HG03378 (cell line): ENCODE measurements at regions not wholly inside any gene's neighbourhood (a gene's known extent, or its start where the extent isn't known, plus 50 kb on each side); places are given as distances from the start of the nearest gene placed in this dataset.
"Not testable (repeated sequence)": the region's sequence is repeated elsewhere in the genome, so short reads cannot be mapped to it uniquely, and the experiment has no call there.

Experiments used
- ATAC-seq: cut with Tn5 transposase; IDR thresholded peaks from one replicate; pipeline ENCODE4 v1.9.1; 2021; ENCODE audit warnings: mild to moderate bottlenecking, moderate library complexity; ENCODE audit not compliant: unreplicated experiment

- ATAC-seq = no peak
Measured at GRCh38 chr6:8881663-8882062, 446.3 kb upstream of the SLC35B3 start.

DNA sequence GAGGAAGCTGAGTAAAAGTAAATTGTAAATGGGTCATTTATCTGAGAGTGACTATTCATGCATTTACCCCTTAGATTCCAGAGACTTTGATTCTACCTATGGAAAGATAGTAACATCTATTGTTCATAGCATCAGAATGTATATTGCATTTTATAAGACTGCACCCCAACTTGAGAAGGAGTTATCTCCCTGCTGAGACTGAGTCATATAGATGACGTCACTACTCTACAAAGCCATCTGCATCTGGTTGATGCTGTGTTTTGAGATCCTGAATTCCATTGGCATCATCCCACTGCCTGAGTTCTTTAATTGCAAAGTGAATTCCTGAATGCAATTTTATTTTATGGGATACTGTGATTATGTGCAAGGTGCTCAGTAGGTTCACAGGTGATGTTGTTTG, 444.0 kb upstream of the SLC35B3 start:
- ATAC-seq = no peak

GRCh38 chr6:8875986-8876385, 440.6 kb upstream of the SLC35B3 start:
- no peak for ATAC-seq

- ATAC-seq = no peak
Measured at GRCh38 chr6:8872589-8872988, 437.2 kb upstream of the SLC35B3 start.

DNA sequence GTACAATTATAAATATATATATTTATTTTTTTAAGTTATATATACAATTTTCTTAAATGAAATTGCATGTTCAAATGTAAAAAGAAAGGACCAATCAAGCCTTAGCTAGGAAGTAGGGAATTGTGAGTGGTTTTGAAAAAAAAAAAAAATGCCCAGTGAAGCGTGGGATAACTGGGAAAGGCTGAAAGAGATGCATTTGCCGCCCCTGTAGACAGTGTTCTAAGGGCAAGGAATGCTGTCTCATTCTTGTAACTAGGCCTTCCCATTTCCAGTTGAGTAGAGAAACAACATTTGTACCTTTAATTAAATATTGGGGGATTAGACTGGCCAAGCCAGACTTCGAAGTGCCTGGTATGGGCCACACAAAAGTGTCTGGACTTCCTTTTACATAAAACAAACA, 430.1 kb upstream of the SLC35B3 start:
- no peak for ATAC-seq

GRCh38 chr6:8860671-8861070, 425.3 kb upstream of the SLC35B3 start:
- ATAC-seq = no peak

DNA sequence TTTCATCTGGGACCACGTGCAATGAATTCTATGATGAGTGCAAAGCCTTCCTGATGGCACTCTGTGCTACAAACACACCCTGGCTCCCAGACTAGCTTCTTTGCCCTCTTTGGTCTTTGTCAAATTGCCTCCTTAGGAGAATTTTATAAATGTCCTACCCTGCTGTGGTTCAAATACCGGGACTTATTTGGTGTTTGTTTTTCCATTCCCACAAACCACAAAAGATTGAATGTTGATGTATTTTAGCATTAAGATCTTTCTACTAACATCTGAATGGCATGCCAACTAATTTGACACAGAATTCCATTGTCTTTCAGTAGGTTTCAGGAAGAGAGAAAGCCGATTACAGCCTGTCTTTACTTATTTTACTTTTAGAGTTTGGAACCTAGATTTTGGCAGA, 424.2 kb upstream of the SLC35B3 start:
- ATAC-seq = no peak

DNA sequence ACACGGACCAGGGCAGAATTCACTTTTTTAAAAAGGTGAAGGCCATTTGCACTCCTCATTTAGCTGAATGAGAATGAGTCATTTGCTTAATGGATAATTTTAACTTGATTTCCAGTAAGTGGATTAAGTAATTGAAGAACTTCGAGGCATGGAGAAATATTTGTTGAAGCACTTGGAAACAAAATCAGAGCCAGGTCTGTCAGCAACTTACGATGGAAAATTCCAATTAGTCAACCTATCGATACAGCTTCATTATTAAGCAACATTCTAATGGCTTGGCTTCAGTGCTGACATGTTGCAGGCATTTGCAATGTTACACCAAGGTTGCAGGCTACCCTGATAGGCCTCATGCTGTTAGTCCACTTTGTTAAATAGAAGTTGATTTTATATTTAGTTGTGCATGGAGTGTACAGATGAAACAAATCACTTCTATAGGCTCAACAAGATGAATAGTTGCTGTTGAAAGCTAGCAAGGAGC, 423.5 kb upstream of the SLC35B3 start:
- ATAC-seq = no peak

DNA sequence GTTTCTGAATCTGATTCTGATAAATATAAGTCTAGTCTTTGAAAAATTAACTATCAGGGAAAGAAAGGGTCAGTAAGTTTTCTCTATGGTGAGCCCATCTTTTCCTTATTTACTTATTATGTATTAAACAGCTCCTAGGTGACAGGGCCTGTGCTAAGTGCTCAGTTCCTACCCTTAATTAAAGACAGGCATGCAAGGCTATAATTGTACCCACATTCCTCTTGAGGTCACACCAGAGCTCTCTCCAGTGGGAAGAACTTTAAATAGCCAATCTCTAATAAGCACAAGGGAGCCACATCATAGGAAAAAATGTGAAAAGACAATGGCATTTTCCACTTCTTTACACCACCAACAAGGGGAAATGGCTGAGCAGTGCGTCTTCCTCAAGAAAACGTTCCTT, 421.8 kb upstream of the SLC35B3 start:
- ATAC-seq = no peak

DNA sequence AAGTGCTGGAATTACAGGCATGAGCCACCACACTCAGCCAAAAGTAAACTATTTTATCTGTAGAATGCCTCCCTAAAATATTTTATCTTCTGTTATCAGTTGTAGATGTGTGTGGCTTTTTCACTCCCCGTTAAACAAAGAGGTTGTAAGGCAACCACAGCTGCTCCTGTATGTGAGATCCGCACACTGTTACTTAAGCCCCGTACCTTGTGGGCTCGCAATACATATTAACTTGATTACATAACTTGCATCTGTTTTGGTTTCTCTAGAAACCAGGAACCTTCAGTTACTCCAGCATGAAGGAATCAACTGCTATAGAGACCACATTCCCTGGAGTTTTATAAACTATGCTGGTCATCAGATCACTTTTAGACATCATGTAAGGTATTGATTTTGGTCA, 420.1 kb upstream of the SLC35B3 start:
- no peak for ATAC-seq

DNA sequence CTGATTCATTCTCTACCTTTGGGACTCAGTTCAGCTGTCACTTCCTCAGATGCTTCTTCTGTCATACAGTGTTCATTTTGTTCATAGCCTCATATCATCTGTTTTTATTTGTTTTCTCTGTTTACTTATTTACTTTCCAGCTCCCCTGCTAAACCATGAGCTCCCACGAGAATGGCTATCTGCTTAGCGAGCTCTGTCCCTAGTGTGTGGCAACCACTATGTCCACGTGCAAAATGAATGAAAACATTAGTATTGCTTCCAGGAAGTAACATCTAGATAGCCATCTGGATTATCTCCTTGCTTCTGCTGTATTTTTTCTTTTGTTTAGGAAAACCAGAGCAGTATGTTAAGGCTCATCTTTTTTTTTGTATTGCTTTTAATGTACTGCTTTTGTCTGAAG, 417.0 kb upstream of the SLC35B3 start:
- no peak for ATAC-seq

DNA sequence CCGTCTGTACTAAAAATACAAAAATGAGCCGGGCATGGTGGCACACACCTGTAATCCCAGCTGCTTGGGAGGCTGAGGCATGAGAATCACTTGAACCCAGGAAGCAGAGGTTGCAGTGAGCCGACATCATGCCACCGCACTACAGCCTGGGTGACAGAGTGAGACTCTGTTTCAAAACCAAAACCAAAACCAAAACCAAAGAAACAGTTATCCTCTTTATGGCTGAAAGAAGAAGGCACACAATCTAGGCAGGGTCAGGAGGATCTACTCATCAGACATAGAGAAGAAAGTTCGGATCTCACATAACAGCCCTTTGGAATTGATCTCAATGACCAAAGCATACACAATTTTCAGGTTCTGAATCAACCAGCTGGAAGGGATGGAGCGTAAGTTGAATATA, 411.3 kb upstream of the SLC35B3 start:
- not testable (repeated sequence) for ATAC-seq

DNA sequence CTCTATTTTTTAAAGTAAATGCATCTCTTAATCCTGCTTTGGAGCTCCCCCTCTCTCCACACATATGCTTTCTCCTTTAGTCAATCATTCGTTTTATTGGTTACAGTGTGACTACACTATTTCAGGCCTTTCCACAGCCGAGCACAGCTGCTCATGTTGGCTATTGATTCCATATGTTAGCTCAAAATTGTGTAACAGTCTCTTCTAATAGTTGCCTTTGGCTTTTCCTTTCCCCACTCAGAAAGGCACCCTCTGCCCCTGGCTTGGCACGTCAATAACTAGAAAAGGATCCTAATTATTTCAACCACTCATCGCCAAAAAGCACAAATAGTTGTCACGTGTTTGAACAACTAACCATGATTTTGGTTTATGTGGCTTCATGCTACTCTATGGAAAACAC, 410.3 kb upstream of the SLC35B3 start:
- no peak for ATAC-seq

- ATAC-seq = no peak
Measured at GRCh38 chr6:8844968-8845367, 409.6 kb upstream of the SLC35B3 start.

DNA sequence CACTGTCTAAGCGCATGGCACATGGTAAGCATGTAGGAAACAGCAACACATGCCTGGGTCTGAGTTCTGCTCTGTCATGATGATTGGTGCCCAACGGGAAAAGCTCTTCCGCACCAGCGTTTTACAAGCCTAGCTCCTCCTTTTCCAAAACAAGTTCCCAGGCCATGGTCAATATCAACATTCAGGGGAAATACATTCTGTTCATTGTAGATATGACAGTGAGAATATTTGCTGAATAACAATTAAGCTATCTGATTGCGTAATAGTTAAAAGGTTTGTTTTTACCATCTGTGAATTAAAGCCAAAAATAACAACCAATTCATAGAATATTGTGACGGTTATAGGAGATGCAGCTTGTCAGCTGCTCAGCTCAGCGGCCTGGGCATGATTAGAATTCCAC, 404.3 kb upstream of the SLC35B3 start:
- ATAC-seq = no peak

- no peak for ATAC-seq
Measured at GRCh38 chr6:8837343-8837742, 402.0 kb upstream of the SLC35B3 start.

DNA sequence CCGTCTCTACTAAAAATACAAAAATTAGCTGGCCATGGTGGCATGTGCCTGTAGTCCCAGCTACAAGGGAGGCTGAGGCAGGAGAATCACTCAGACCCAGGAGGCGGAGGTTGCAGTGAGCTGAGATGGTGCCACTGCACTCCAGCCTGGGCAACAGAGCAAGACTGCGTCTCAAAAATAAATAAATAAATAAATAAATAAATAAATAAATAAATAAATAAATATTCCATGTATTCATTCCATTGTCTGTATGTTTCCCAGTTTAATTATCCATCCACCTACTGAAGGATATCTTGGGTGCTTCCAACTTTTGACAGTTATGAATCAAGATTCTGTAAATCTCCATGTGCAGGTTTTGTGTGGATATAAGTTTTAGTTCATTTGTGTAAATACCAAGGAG, 397.4 kb upstream of the SLC35B3 start:
- ATAC-seq = not testable (repeated sequence)

- ATAC-seq = no peak
Measured at GRCh38 chr6:8831366-8832152, 396.2 kb upstream of the SLC35B3 start.

GRCh38 chr6:8830794-8831193, 395.4 kb upstream of the SLC35B3 start:
- ATAC-seq = no peak

- no peak for ATAC-seq
Measured at GRCh38 chr6:8829796-8830195, 394.5 kb upstream of the SLC35B3 start.

- no peak for ATAC-seq
Measured at GRCh38 chr6:8829296-8829695, 394.0 kb upstream of the SLC35B3 start.

DNA sequence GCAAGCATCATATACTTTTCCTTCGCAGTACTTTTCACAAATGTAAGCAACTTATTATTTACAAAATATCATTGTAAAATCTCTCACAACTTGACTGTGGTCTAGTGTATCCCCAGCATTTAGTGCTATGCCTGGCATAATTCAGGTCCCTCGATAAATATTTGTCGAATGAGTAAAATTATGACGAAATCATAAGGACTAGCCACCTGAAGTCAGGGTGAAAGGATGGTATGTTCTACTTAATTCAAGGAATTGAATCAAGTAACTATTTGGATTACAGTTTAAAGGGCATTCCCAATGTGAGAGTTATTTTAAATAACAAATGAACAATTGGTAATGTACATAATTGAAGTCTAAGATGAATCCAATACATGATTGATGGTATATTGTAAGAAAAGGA, 393.0 kb upstream of the SLC35B3 start:
- no peak for ATAC-seq

DNA sequence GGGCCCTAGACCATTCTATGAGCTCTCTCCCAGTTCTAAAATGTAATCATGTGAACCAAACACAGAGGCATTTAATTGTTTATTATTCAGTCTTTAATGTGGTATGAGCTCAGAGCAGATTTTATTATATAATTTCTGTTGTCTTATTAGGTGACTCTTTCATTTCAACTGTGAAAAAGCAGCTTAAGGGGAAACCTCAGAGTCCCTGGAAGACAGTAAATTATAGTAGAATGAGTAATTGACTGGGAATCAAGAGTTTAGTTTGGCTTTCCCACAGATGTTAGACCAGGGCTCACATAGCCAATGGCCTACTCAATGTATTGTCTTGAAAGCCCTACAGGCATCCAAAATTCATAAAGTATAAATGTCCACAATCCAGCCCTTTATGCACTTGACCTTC, 390.4 kb upstream of the SLC35B3 start:
- no peak for ATAC-seq
